ENCODE measurements at regions not wholly inside any gene's neighbourhood (a gene's known extent, or its start where the extent isn't known, plus 50 kb on each side); places are given as distances from the start of the nearest gene placed in this dataset.

GRCh38 chr12:27894309-27894708 lies 78.2 kb downstream of the PTHLH start:
- H3K9me3 Mint-ChIP-seq, result no peaks in the 10 kb centered on the region
- no peaks in the 10 kb centered on the region for H3K36me3 Mint-ChIP-seq (ENCODE audit: low read depth)
- no peak overlapping the region for H3K4me3 Mint-ChIP-seq
- H3K27me3 Mint-ChIP-seq (ENCODE audit: low read depth, poor library complexity), result peaks cover 3% of the 10 kb centered on the region
- H3K27ac Mint-ChIP-seq, result no peak overlapping the region
- no peak for DNase-seq
- no peak for TF ChIP-seq CTCF (IDR thresholded peaks at IDR 0.05)
- peaks cover 11% of the 10 kb centered on the region for H3K4me1 Mint-ChIP-seq

GRCh38 chr12:27879708-27880107 lies 92.8 kb downstream of the PTHLH start:
- Mint-ChIP-seq H3K36me3 (ENCODE audit: low read depth) (peaks cover 3% of the 10 kb centered on the region), H3K9me3 (peaks cover 3% of the 10 kb centered on the region), H3K4me1 (no peaks in the 10 kb centered on the region), H3K27ac (no peak overlapping the region), H3K27me3 (ENCODE audit: low read depth, poor library complexity) (no peaks in the 10 kb centered on the region), H3K4me3 (no peak overlapping the region)
- TF ChIP-seq CTCF (IDR thresholded peaks at IDR 0.05), result no peak
- no peak for DNase-seq

GRCh38 chr12:27875677-27876076 lies 95.6 kb upstream of the MANSC4 start:
- no peak for DNase-seq
- Mint-ChIP-seq H3K27ac (no peak overlapping the region), H3K4me1 (no peaks in the 10 kb centered on the region), H3K36me3 (ENCODE audit: low read depth) (peaks cover 5% of the 10 kb centered on the region), H3K9me3 (peaks cover 27% of the 10 kb centered on the region), H3K4me3 (no peak overlapping the region), H3K27me3 (ENCODE audit: low read depth, poor library complexity) (no peaks in the 10 kb centered on the region)
- no peak for TF ChIP-seq CTCF (IDR thresholded peaks at IDR 0.05)

GRCh38 chr12:27873010-27873409 lies 93.0 kb upstream of the MANSC4 start:
- no peaks in the 10 kb centered on the region for H3K27me3 Mint-ChIP-seq (ENCODE audit: low read depth, poor library complexity)
- no peaks in the 10 kb centered on the region for H3K4me1 Mint-ChIP-seq
- H3K4me3 Mint-ChIP-seq, result no peak overlapping the region
- TF ChIP-seq CTCF (IDR thresholded peaks at IDR 0.05), result no peak
- H3K27ac Mint-ChIP-seq, result no peak overlapping the region
- H3K36me3 Mint-ChIP-seq (ENCODE audit: low read depth), result peaks cover 5% of the 10 kb centered on the region
- no peak for DNase-seq
- H3K9me3 Mint-ChIP-seq, result peaks cover 27% of the 10 kb centered on the region

GRCh38 chr12:27871946-27872345 lies 91.9 kb upstream of the MANSC4 start:
- H3K4me1 Mint-ChIP-seq, result no peaks in the 10 kb centered on the region
- no peak overlapping the region for H3K4me3 Mint-ChIP-seq
- no peak for DNase-seq
- TF ChIP-seq CTCF (IDR thresholded peaks at IDR 0.05), result no peak
- peaks cover 5% of the 10 kb centered on the region for H3K36me3 Mint-ChIP-seq (ENCODE audit: low read depth)
- no peaks in the 10 kb centered on the region for H3K27me3 Mint-ChIP-seq (ENCODE audit: low read depth, poor library complexity)
- H3K27ac Mint-ChIP-seq, result no peak overlapping the region
- H3K9me3 Mint-ChIP-seq, result peaks cover 27% of the 10 kb centered on the region

GRCh38 chr12:27870939-27871338 lies 90.9 kb upstream of the MANSC4 start:
- Mint-ChIP-seq H3K4me1 (peaks cover 9% of the 10 kb centered on the region), H3K9me3 (peaks cover 27% of the 10 kb centered on the region), H3K27me3 (ENCODE audit: low read depth, poor library complexity) (no peaks in the 10 kb centered on the region), H3K4me3 (no peak overlapping the region), H3K36me3 (ENCODE audit: low read depth) (peaks cover 5% of the 10 kb centered on the region), H3K27ac (no peak overlapping the region)
- no peak for TF ChIP-seq CTCF (IDR thresholded peaks at IDR 0.05)
- no peak for DNase-seq
